ENCODE measurements at regions not wholly inside any gene's neighbourhood (a gene's known extent, or its start where the extent isn't known, plus 50 kb on each side); places are given as distances from the start of the nearest gene placed in this dataset.
"Not testable (repeated sequence)": the region's sequence is repeated elsewhere in the genome, so short reads cannot be mapped to it uniquely, and the experiment has no call there.

DNA sequence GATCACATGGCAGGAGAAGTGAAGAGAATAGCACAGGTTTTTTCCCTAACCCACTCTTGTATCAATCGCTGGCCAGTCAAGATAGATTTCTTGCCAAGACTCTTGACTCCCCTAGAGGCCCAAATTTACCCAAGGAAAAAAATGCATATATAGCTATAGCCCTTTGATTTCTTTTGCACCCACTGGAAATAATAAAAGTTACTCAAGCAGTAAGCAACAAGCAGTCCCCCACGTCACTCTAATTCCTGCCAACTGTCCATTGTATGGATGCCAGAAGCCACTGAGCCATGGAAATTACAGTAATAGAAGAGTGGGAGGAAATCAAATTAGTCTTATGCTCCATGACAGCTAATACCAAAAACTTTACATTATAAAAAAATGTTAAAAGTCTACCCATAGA lies 125.3 kb upstream of the SLC39A10 start:
- intact Hi-C loops (cut with micrococcal nuclease) = no loop called here
- no CpG with 5 or more reads among the region's 2 CpGs for WGBS (ENCODE audit: insufficient coverage)
- Histone ChIP-seq H3K4me1 (ENCODE audit: control insufficient read depth in 2 of 2, insufficient read depth in 2 of 2, low read length in 2 of 2) (peaks cover 40 to 42% of the 10 kb centered on the region in 2 donors), H3K27ac (ENCODE audit: low read length in 2 of 2) (peak overlapping the region; percentile 62 to 83), H3K4me2 (replicated peaks; ENCODE audit: low read depth, low read length, poor library complexity, severe bottlenecking) (no peak overlapping the region), H4K20me1 (ENCODE audit: control insufficient read depth, insufficient read depth, low read length, poor library complexity, severe bottlenecking) (no peaks in the 10 kb centered on the region), H2AFZ (ENCODE audit: insufficient read depth, low read depth, low read length, poor library complexity, severe bottlenecking) (peak overlapping the region; percentile 74), H3K4me3 (ENCODE audit: control extremely low read depth in 1 of 5, extremely low read depth in 1 of 5, insufficient read depth in 1 of 5, low read depth in 2 of 5, low read length in 4 of 5) (no peak overlapping the region), H3K36me3 (replicated peaks in 1 of 2; ENCODE audit: control extremely low read depth in 1 of 2, control insufficient read depth in 1 of 2, extremely low read depth in 1 of 2, insufficient read depth in 2 of 2, low read length in 1 of 2) (no peaks in the 10 kb centered on the region), H3K9ac (ENCODE audit: low read length) (no peak overlapping the region), H3K79me2 (ENCODE audit: control insufficient read depth, insufficient read depth, low read length) (peaks cover 5% of the 10 kb centered on the region), H3K9me3 (ENCODE audit: control extremely low read depth in 1 of 3, control insufficient read depth in 2 of 3, insufficient read depth in 1 of 3, low read length in 2 of 3) (no peaks in the 10 kb centered on the region), H3K27me3 (replicated peaks in 1 of 4; ENCODE audit: control extremely low read depth in 1 of 4, control insufficient read depth in 3 of 4, insufficient read depth in 4 of 4, low read length in 3 of 4) (no peaks in the 10 kb centered on the region)
- H3K4me1 Mint-ChIP-seq = peaks cover 46% of the 10 kb centered on the region
- ChIA-PET POLR2A (interaction anchor here (0.6 kb wide), 1 partner anchor 20 kb away, joined by 4 read pairs; no protein-coding TSS in a partner anchor), CTCF (interaction anchor here (1.3 to 9.0 kb wide), 4 partner anchors 10 to 127 kb away, joined by 3 to 113 read pairs (median 68); partner anchors contain the start of gene SLC39A10)
- DNase-seq (no peak), ATAC-seq (ENCODE audit: low read depth) (no peak)
- H3K4me3 Mint-ChIP-seq = peak overlapping the region; percentile 94
- H3K9me3 Mint-ChIP-seq (ENCODE audit: insufficient read depth) = no peaks in the 10 kb centered on the region
- H3K27ac Mint-ChIP-seq = peak overlapping the region; percentile 97
- TF ChIP-seq, protein P1, sequence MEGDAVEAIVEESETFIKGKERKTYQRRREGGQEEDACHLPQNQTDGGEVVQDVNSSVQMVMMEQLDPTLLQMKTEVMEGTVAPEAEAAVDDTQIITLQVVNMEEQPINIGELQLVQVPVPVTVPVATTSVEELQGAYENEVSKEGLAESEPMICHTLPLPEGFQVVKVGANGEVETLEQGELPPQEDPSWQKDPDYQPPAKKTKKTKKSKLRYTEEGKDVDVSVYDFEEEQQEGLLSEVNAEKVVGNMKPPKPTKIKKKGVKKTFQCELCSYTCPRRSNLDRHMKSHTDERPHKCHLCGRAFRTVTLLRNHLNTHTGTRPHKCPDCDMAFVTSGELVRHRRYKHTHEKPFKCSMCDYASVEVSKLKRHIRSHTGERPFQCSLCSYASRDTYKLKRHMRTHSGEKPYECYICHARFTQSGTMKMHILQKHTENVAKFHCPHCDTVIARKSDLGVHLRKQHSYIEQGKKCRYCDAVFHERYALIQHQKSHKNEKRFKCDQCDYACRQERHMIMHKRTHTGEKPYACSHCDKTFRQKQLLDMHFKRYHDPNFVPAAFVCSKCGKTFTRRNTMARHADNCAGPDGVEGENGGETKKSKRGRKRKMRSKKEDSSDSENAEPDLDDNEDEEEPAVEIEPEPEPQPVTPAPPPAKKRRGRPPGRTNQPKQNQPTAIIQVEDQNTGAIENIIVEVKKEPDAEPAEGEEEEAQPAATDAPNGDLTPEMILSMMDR (IDR thresholded peaks at IDR 0.05) = no peak
- TF ChIP-seq EZH2 (IDR thresholded peaks at IDR 0.05; ENCODE audit: borderline replicate concordance, insufficient read depth, low read depth, low read length, poor library complexity, severe bottlenecking) = no peak
- no peaks in the 10 kb centered on the region for H3K27me3 Mint-ChIP-seq

DNA sequence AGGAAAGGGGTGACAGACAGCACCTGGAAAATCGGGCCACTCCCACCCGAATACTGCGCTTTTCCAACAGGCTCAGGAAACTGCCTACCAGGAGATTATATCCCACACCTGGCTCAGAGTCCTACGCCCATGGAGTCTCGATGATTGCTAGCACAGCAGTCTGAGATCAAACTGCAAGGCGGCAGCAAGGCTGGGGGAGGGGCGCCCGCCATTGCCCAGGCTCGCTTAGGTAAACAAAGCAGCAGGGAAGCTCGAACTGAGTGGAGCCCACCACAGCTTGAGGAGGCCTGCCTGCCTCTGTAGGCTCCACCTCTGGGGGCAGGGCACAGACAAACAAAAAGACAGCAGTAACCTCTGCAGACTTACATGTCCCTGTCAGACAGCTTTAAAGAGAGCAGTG lies 133.8 kb upstream of the SLC39A10 start:
- H3K27me3 ChIP-seq (replicated peaks in 1 of 4; ENCODE audit: control extremely low read depth in 1 of 4, control insufficient read depth in 3 of 4, insufficient read depth in 4 of 4, low read length in 3 of 4); H3K9me3 Mint-ChIP-seq (ENCODE audit: insufficient read depth); H4K20me1 ChIP-seq (ENCODE audit: control insufficient read depth, insufficient read depth, low read length, poor library complexity, severe bottlenecking); H3K4me1 Mint-ChIP-seq; H3K9me3 ChIP-seq (ENCODE audit: control extremely low read depth in 1 of 3, control insufficient read depth in 2 of 3, insufficient read depth in 1 of 3, low read length in 2 of 3); H3K4me3 ChIP-seq (ENCODE audit: control extremely low read depth in 1 of 5, extremely low read depth in 1 of 5, insufficient read depth in 1 of 5, low read depth in 2 of 5, low read length in 4 of 5); H3K9ac ChIP-seq (ENCODE audit: low read length); DNase-seq; ATAC-seq (ENCODE audit: low read depth); intact Hi-C loops (cut with micrococcal nuclease); CTCF ChIA-PET; H3K79me2 ChIP-seq (ENCODE audit: control insufficient read depth, insufficient read depth, low read length); H3K36me3 ChIP-seq (replicated peaks in 1 of 2; ENCODE audit: control extremely low read depth in 1 of 2, control insufficient read depth in 1 of 2, extremely low read depth in 1 of 2, insufficient read depth in 2 of 2, low read length in 1 of 2); H3K4me2 ChIP-seq (replicated peaks; ENCODE audit: low read depth, low read length, poor library complexity, severe bottlenecking); H3K27ac ChIP-seq (ENCODE audit: low read length in 2 of 2); H3K27me3 Mint-ChIP-seq; H3K4me1 ChIP-seq (ENCODE audit: control insufficient read depth in 2 of 2, insufficient read depth in 2 of 2, low read length in 2 of 2); H3K27ac Mint-ChIP-seq; POLR2A ChIA-PET; H2AFZ ChIP-seq (ENCODE audit: insufficient read depth, low read depth, low read length, poor library complexity, severe bottlenecking); H3K4me3 Mint-ChIP-seq: not testable (repeated sequence)
- 96% methylated on average over 9 of the region's 10 CpGs for WGBS (ENCODE audit: insufficient coverage)

All from B cell (primary cell).